ENCODE measurements at regions not wholly inside any gene's neighbourhood (a gene's known extent, or its start where the extent isn't known, plus 50 kb on each side); places are given as distances from the start of the nearest gene placed in this dataset.

GRCh38 chr6:6803180-6803977 is 214.9 kb downstream of the LY86 start:
- H3K9me3 ChIP-seq (ENCODE audit: control insufficient read depth, insufficient read depth, low read length) = no peaks in the 10 kb centered on the region
- ChIA-PET CTCF (no interaction called here), POLR2A (no interaction called here)
- no peak overlapping the region for H3K4me3 ChIP-seq (ENCODE audit: low read depth, low read length)
- no peak overlapping the region for H3K27ac ChIP-seq (ENCODE audit: low read depth, low read length)
- H3K27me3 ChIP-seq (ENCODE audit: control insufficient read depth, insufficient read depth, low read length) = no peaks in the 10 kb centered on the region
- no peak for DNase-seq (ENCODE audit: low read depth, low spot score)
- TF ChIP-seq CTCF (IDR thresholded peaks at IDR 0.05; ENCODE audit: low read depth, low read length) = no peak

- DNase-seq (ENCODE audit: low read depth, low spot score) = no peak
- Histone ChIP-seq H3K27me3 (ENCODE audit: control insufficient read depth, insufficient read depth, low read length) (no peaks in the 10 kb centered on the region), H3K4me3 (ENCODE audit: low read depth, low read length) (no peak overlapping the region), H3K27ac (ENCODE audit: low read depth, low read length) (no peak overlapping the region), H3K9me3 (ENCODE audit: control insufficient read depth, insufficient read depth, low read length) (no peaks in the 10 kb centered on the region)
- ChIA-PET POLR2A (no interaction called here), CTCF (no interaction called here)
- TF ChIP-seq CTCF (IDR thresholded peaks at IDR 0.05; ENCODE audit: low read depth, low read length) = no peak
Observed at GRCh38 chr6:6804843-6805615, 216.5 kb downstream of the LY86 start.

GRCh38 chr6:6806844-6807518 is 218.5 kb downstream of the LY86 start:
- POLR2A ChIA-PET = no interaction called here
- no peak for TF ChIP-seq CTCF (IDR thresholded peaks at IDR 0.05; ENCODE audit: low read depth, low read length)
- Histone ChIP-seq H3K27me3 (ENCODE audit: control insufficient read depth, insufficient read depth, low read length) (no peaks in the 10 kb centered on the region), H3K4me3 (ENCODE audit: low read depth, low read length) (no peak overlapping the region), H3K27ac (ENCODE audit: low read depth, low read length) (no peak overlapping the region), H3K9me3 (ENCODE audit: control insufficient read depth, insufficient read depth, low read length) (no peaks in the 10 kb centered on the region)
- CTCF ChIA-PET = no interaction called here
- no peak for DNase-seq (ENCODE audit: low read depth, low spot score)

- Histone ChIP-seq H3K27me3 (ENCODE audit: control insufficient read depth, insufficient read depth, low read length) (no peaks in the 10 kb centered on the region), H3K9me3 (ENCODE audit: control insufficient read depth, insufficient read depth, low read length) (no peaks in the 10 kb centered on the region), H3K27ac (ENCODE audit: low read depth, low read length) (no peak overlapping the region), H3K4me3 (ENCODE audit: low read depth, low read length) (no peak overlapping the region)
- no peak for TF ChIP-seq CTCF (IDR thresholded peaks at IDR 0.05; ENCODE audit: low read depth, low read length)
- DNase-seq (ENCODE audit: low read depth, low spot score) = no peak
- ChIA-PET POLR2A (no interaction called here), CTCF (no interaction called here)
Observed at GRCh38 chr6:6808343-6808742, 219.8 kb downstream of the LY86 start.

GRCh38 chr6:6808915-6809314 is 220.4 kb downstream of the LY86 start:
- DNase-seq (ENCODE audit: low read depth, low spot score) = no peak
- no peaks in the 10 kb centered on the region for H3K9me3 ChIP-seq (ENCODE audit: control insufficient read depth, insufficient read depth, low read length)
- H3K27me3 ChIP-seq (ENCODE audit: control insufficient read depth, insufficient read depth, low read length) = no peaks in the 10 kb centered on the region
- ChIA-PET POLR2A (no interaction called here), CTCF (no interaction called here)
- no peak for TF ChIP-seq CTCF (IDR thresholded peaks at IDR 0.05; ENCODE audit: low read depth, low read length)
- no peak overlapping the region for H3K27ac ChIP-seq (ENCODE audit: low read depth, low read length)
- no peak overlapping the region for H3K4me3 ChIP-seq (ENCODE audit: low read depth, low read length)
